Endothelial cell of umbilical vein (primary cell): ENCODE measurements at regions not wholly inside any gene's neighbourhood (a gene's known extent, or its start where the extent isn't known, plus 50 kb on each side); places are given as distances from the start of the nearest gene placed in this dataset.

Experiments used
- BruUV-seq: library from RNA; stranded (reverse); fragments of 400-500 nt; replicated peaks from 2 replicates; lab custom pipeline; 2021; lab: Mats Ljungman, UMichigan
- CTCF ChIA-PET: fragments of 300-600, 350-600 bp; sonication (Branson Sonifier 250); formaldehyde crosslinking; loops from one replicate; lab custom pipeline; 2021; ENCODE audit warnings: antibody characterized with exemption, inconsistent platforms; lab: Charles Lee
- POLR2A ChIA-PET: fragments of 300-600, 350-600 bp; sonication (Branson Sonifier 250); formaldehyde crosslinking; loops from one replicate; lab custom pipeline; 2021; ENCODE audit warnings: antibody characterized with exemption, inconsistent platforms; lab: Charles Lee
- DNase-seq: peaks from one replicate; pipeline ENCODE4 v3.0.0-alpha.2; 2011; ENCODE audit warnings: low read depth, low spot score
- FAIRE-seq: peaks from 2 replicates; lab custom pipeline; 2011; peaks lifted over from hg19 to GRCh38; lab: Jason Lieb, UNC
- H2AFZ ChIP-seq: 2 replicates; pipeline ENCODE4 v1.6.0; 2012; ENCODE audit warnings: low read depth, low read length, control low read depth, inconsistent platforms
- H3K27ac ChIP-seq: 2 replicates; pipeline ENCODE4 v1.5.1; 2011; ENCODE audit warnings: low read depth, mild to moderate bottlenecking, control low read depth, low read length, moderate library complexity; ENCODE audit not compliant: insufficient read depth
- H3K27me3 ChIP-seq, 2 experiments: 2 replicates each; pipeline versions ENCODE4 v1.6.0 to v1.6.1; 2011; ENCODE audit warnings: low read length in 2 of 2, mixed read lengths in 1 of 2; ENCODE audit not compliant: control insufficient read depth in 2 of 2, insufficient read depth in 2 of 2
- H3K36me3 ChIP-seq, 2 experiments: 2 replicates in 1 of 2; 3 replicates in 1 of 2; pipeline ENCODE4 v1.5.1; 2011; ENCODE audit warnings: low read length in 2 of 2, mild to moderate bottlenecking in 1 of 2, moderate library complexity in 1 of 2; ENCODE audit not compliant: control insufficient read depth in 2 of 2, insufficient read depth in 2 of 2; ENCODE audit errors: extremely low read depth in 1 of 2
- H3K4me1 ChIP-seq: 3 replicates; pipeline ENCODE4 v1.5.1; 2011; ENCODE audit warnings: mild to moderate bottlenecking, low read length; ENCODE audit not compliant: control insufficient read depth, insufficient read depth; ENCODE audit errors: extremely low read depth
- H3K4me2 ChIP-seq: 2 replicates; pipeline ENCODE4 v1.6.1; 2011; ENCODE audit warnings: low read length, control low read depth, mixed read lengths; ENCODE audit not compliant: insufficient read depth
- H3K4me3 ChIP-seq, 3 experiments: fragments of 200-600 bp in 1 of 3; sonication (generic), shearing (Covaris generic) in 1 of 3; replicated peaks in 1 of 3; 2 replicates each; pipeline ENCODE4 v1.5.1; 2011 to 2016; ENCODE audit warnings: control low read depth in 3 of 3, low read length in 3 of 3, mild to moderate bottlenecking in 2 of 3, inconsistent platforms in 1 of 3, low read depth in 1 of 3, moderate library complexity in 1 of 3; ENCODE audit not compliant: insufficient read depth in 1 of 3
- H3K79me2 ChIP-seq: 2 replicates; pipeline ENCODE4 v1.6.0; 2012; ENCODE audit warnings: low read length, inconsistent platforms; ENCODE audit not compliant: control insufficient read depth, insufficient read depth
- H3K9ac ChIP-seq: replicated peaks from 2 replicates; pipeline ENCODE3; 2011; ENCODE audit warnings: low read length, control low read depth; ENCODE audit not compliant: insufficient read depth; ENCODE audit errors: extremely low read depth
- H3K9me1 ChIP-seq: replicated peaks from 3 replicates; pipeline ENCODE4 v1.6.0; 2011; ENCODE audit warnings: mild to moderate bottlenecking, low read length; ENCODE audit not compliant: control insufficient read depth, insufficient read depth; ENCODE audit errors: extremely low read depth
- H3K9me3 ChIP-seq: replicated peaks from 2 replicates; pipeline ENCODE4 v1.5.1; 2012; ENCODE audit warnings: low read length, inconsistent platforms; ENCODE audit not compliant: control insufficient read depth, insufficient read depth
- H4K20me1 ChIP-seq: replicated peaks from 2 replicates; pipeline ENCODE3; 2011; ENCODE audit warnings: mild to moderate bottlenecking, low read length; ENCODE audit not compliant: control insufficient read depth, insufficient read depth; ENCODE audit errors: extremely low read depth
- EZH2 ChIP-seq: IDR thresholded peaks from 2 replicates; pipeline ENCODE4 v1.6.1; 2012; ENCODE audit warnings: borderline replicate concordance, low read depth, mild to moderate bottlenecking, moderate library complexity, low read length, inconsistent platforms; ENCODE audit not compliant: severe bottlenecking
- FOS ChIP-seq: IDR thresholded peaks from 2 replicates; pipeline ENCODE4 v1.6.1; 2011; ENCODE audit warnings: mild to moderate bottlenecking, low read length, moderate library complexity, borderline replicate concordance; ENCODE audit not compliant: insufficient read depth
- GATA2 ChIP-seq: IDR thresholded peaks from 2 replicates; pipeline ENCODE4 v1.7.0; 2011; ENCODE audit warnings: low read depth, mild to moderate bottlenecking, moderate library complexity, mixed read lengths, low read length; ENCODE audit not compliant: insufficient read length, insufficient read depth
- JUN ChIP-seq: IDR thresholded peaks from 2 replicates; pipeline ENCODE4 v1.6.1; 2011; ENCODE audit warnings: borderline replicate concordance, low read depth; ENCODE audit not compliant: insufficient read length, insufficient read depth
- MYC ChIP-seq: IDR thresholded peaks from one replicate; pipeline ENCODE4 v1.6.1; 2011; ENCODE audit warnings: mild to moderate bottlenecking, low read depth, low read length
- POLR2A ChIP-seq: IDR thresholded peaks from 2 replicates; pipeline ENCODE4 v1.6.1; 2012; ENCODE audit warnings: low read depth, mild to moderate bottlenecking, control low read depth, low read length
- POLR2AphosphoS5 ChIP-seq: IDR thresholded peaks from 2 replicates; pipeline ENCODE4 v1.6.1; 2012; ENCODE audit warnings: low read depth, mild to moderate bottlenecking, control low read depth, low read length, moderate library complexity; ENCODE audit not compliant: insufficient read depth
- dilution Hi-C: fragments of 300-500 bp; cut with MboI; formaldehyde crosslinking; loops from one replicate; pipeline ENCODE4 v1.15.0; 2019; ENCODE audit warnings: low sequenced_read_pairs; ENCODE audit not compliant: extremely low pct_ligation_motif_present
- intact Hi-C: fragments of 100-400 bp; cut with micrococcal nuclease; formaldehyde crosslinking; loops from one replicate; pipeline ENCODE4 v1.10.0; 2022
- TF ChIP-seq, protein P1 (sequence below), 2 donors: IDR thresholded peaks; 1 replicate in 1 of 2; 2 replicates in 1 of 2; pipeline ENCODE4 v1.5.1; 2011; ENCODE audit warnings: low read length in 2 of 2, mild to moderate bottlenecking in 2 of 2, moderate library complexity in 2 of 2, control low read depth in 1 of 2, inconsistent platforms in 1 of 2, low read depth in 1 of 2; ENCODE audit not compliant: insufficient read depth in 1 of 2; ENCODE audit errors: extremely low read depth in 1 of 2
- TF ChIP-seq, protein P2 (sequence below): IDR thresholded peaks from 2 replicates; pipeline ENCODE4 v1.6.1; 2011; ENCODE audit not compliant: insufficient read depth, insufficient read length

DNA sequence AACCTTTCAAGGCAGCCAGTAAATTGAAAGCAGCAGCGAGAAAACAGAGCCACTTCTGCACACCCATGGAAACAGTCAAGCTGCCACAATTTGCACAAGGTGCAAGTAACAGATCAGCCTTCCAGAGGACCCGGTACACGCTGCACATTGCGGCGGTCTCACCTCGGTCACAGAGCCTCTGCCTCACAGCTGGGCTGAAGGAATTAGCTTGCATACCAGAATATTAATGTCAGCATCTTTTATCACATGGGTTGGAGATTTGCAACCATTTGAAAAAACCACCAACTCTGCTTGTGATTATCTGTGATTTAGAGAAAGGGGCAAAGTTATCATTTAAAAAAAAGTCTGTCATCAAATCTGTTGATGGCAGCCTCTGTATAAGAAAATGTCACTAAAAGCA lies 330.5 kb upstream of the TCF4 start:
- Histone ChIP-seq H3K9me1 (no peaks in the 10 kb centered on the region), H3K4me1 (no peaks in the 10 kb centered on the region), H3K36me3 (no peaks in the 10 kb centered on the region), H4K20me1 (no peaks in the 10 kb centered on the region), H3K27me3 (no peaks in the 10 kb centered on the region), H3K27ac (no peak overlapping the region), H3K9me3 (no peaks in the 10 kb centered on the region), H3K4me2 (no peak overlapping the region), H3K79me2 (no peaks in the 10 kb centered on the region), H3K9ac (no peak overlapping the region), H2AFZ (no peak overlapping the region), H3K4me3 (no peak overlapping the region)
- TF ChIP-seq MYC: no peak
- no peak for TF ChIP-seq EZH2
- TF ChIP-seq POLR2A: no peak
- no peak for TF ChIP-seq POLR2AphosphoS5
- TF ChIP-seq, protein P1, sequence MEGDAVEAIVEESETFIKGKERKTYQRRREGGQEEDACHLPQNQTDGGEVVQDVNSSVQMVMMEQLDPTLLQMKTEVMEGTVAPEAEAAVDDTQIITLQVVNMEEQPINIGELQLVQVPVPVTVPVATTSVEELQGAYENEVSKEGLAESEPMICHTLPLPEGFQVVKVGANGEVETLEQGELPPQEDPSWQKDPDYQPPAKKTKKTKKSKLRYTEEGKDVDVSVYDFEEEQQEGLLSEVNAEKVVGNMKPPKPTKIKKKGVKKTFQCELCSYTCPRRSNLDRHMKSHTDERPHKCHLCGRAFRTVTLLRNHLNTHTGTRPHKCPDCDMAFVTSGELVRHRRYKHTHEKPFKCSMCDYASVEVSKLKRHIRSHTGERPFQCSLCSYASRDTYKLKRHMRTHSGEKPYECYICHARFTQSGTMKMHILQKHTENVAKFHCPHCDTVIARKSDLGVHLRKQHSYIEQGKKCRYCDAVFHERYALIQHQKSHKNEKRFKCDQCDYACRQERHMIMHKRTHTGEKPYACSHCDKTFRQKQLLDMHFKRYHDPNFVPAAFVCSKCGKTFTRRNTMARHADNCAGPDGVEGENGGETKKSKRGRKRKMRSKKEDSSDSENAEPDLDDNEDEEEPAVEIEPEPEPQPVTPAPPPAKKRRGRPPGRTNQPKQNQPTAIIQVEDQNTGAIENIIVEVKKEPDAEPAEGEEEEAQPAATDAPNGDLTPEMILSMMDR (IDR thresholded peaks at IDR 0.05; ENCODE audit: extremely low read depth in 1 of 2, insufficient read depth in 1 of 2, low read depth in 1 of 2, low read length in 2 of 2): no peak
- TF ChIP-seq JUN: no peak
- TF ChIP-seq GATA2: no peak
- TF ChIP-seq, protein P2, sequence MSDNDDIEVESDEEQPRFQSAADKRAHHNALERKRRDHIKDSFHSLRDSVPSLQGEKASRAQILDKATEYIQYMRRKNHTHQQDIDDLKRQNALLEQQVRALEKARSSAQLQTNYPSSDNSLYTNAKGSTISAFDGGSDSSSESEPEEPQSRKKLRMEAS: no peak
- no peak for TF ChIP-seq FOS
- DNase-seq (no peak), FAIRE-seq (no peak)
- POLR2A ChIA-PET: no interaction called here
- no TSS peak for BruUV-seq
- intact Hi-C loops (no loop called here), dilution Hi-C loops (no loop called here)
- CTCF ChIA-PET: interaction anchor here (1.3 kb wide), 1 partner anchor 9 kb away, joined by 3 read pairs; no protein-coding TSS in a partner anchor
